ENCODE measurements at regions not wholly inside any gene's neighbourhood (a gene's known extent, or its start where the extent isn't known, plus 50 kb on each side); places are given as distances from the start of the nearest gene placed in this dataset.

GRCh38 chr15:29571792-29572431 is 250.4 kb downstream of the TJP1 start:
- no peak overlapping the region for H3K27ac ChIP-seq (ENCODE audit: low read depth, low read length)

GRCh38 chr15:29570948-29571791 is 251.1 kb downstream of the TJP1 start:
- no peak overlapping the region for H3K4ac ChIP-seq (ENCODE audit: low read depth, low read length)
- peaks cover 2% of the 10 kb centered on the region for H3K9me3 ChIP-seq (ENCODE audit: insufficient read depth, low read depth, low read length)
- H2AK5ac ChIP-seq (ENCODE audit: low read length), result no peak overlapping the region
- peak overlapping the region; percentile 68 for H3K4me3 ChIP-seq (ENCODE audit: low read depth, low read length)
- no peak overlapping the region for H4K8ac ChIP-seq (ENCODE audit: low read depth, low read length)
- no peak overlapping the region for H4K12ac ChIP-seq (ENCODE audit: low read depth, low read length)
- no peak overlapping the region for H3K27ac ChIP-seq (ENCODE audit: low read depth, low read length)
- no peaks in the 10 kb centered on the region for H3K79me1 ChIP-seq (ENCODE audit: low read length)
- H3K4me2 ChIP-seq (ENCODE audit: low read length), result peak overlapping the region; percentile 80
- H2BK5ac ChIP-seq (ENCODE audit: low read depth, low read length, poor library complexity), result no peak overlapping the region
- no peak overlapping the region for H2BK120ac ChIP-seq (ENCODE audit: insufficient read depth, low read length, poor library complexity)
- H3K23ac ChIP-seq (ENCODE audit: low read length), result no peak overlapping the region
- H3K14ac ChIP-seq (ENCODE audit: low read length), result no peak overlapping the region
- peak; percentile 4 to 45 for DNase-seq
- H3K27me3 ChIP-seq (ENCODE audit: insufficient read depth, low read length), result peaks cover 24% of the 10 kb centered on the region
- no peak overlapping the region for H2BK12ac ChIP-seq (ENCODE audit: low read length)
- WGBS (ENCODE audit: extremely low coverage, insufficient coverage, insufficient read length), result no CpG with 5 or more reads among the region's 85 CpGs
- H3K79me2 ChIP-seq (ENCODE audit: control insufficient read depth, insufficient read depth, low read length, poor library complexity), result no peaks in the 10 kb centered on the region
- no peaks in the 10 kb centered on the region for H3K36me3 ChIP-seq (ENCODE audit: control insufficient read depth in 1 of 2, insufficient read depth in 2 of 2, low read length in 2 of 2)
- H3K18ac ChIP-seq (ENCODE audit: low read length), result no peak overlapping the region
- peak overlapping the region; percentile 76 for H2AFZ ChIP-seq (ENCODE audit: insufficient read depth, low read length, poor library complexity)
- H3K4me1 ChIP-seq (ENCODE audit: control insufficient read depth in 1 of 2, insufficient read depth in 2 of 2, low read length in 2 of 2), result peaks cover 2 to 3% of the 10 kb centered on the region in 2 experiments
- no peak overlapping the region for H3K9ac ChIP-seq (ENCODE audit: low read length)
- no peak overlapping the region for H4K91ac ChIP-seq (ENCODE audit: low read depth, low read length)

More at GRCh38 chr15:29571792-29572431, 250.4 kb downstream of the TJP1 start:
- H2BK120ac ChIP-seq (ENCODE audit: insufficient read depth, low read length, poor library complexity), result no peak overlapping the region
- H3K9me3 ChIP-seq (ENCODE audit: insufficient read depth, low read depth, low read length), result peaks cover 2% of the 10 kb centered on the region
- DNase-seq, result no peak
- no peak overlapping the region for H3K4ac ChIP-seq (ENCODE audit: low read depth, low read length)
- H2AFZ ChIP-seq (ENCODE audit: insufficient read depth, low read length, poor library complexity), result no peak overlapping the region
- no peak overlapping the region for H3K18ac ChIP-seq (ENCODE audit: low read length)
- no peak overlapping the region for H4K12ac ChIP-seq (ENCODE audit: low read depth, low read length)
- no peak overlapping the region for H3K14ac ChIP-seq (ENCODE audit: low read length)
- no peak overlapping the region for H3K23ac ChIP-seq (ENCODE audit: low read length)
- H2AK5ac ChIP-seq (ENCODE audit: low read length), result no peak overlapping the region
- peaks cover 2 to 3% of the 10 kb centered on the region in 2 experiments for H3K4me1 ChIP-seq (ENCODE audit: control insufficient read depth in 1 of 2, insufficient read depth in 2 of 2, low read length in 2 of 2)
- H4K91ac ChIP-seq (ENCODE audit: low read depth, low read length), result no peak overlapping the region
- H4K8ac ChIP-seq (ENCODE audit: low read depth, low read length), result no peak overlapping the region
- no CpG with 5 or more reads among the region's 14 CpGs for WGBS (ENCODE audit: extremely low coverage, insufficient coverage, insufficient read length)
- H3K4me2 ChIP-seq (ENCODE audit: low read length), result no peak overlapping the region
- H3K27me3 ChIP-seq (ENCODE audit: insufficient read depth, low read length), result peaks cover 24% of the 10 kb centered on the region
- H3K4me3 ChIP-seq (ENCODE audit: low read depth, low read length), result no peak overlapping the region
- no peak overlapping the region for H2BK5ac ChIP-seq (ENCODE audit: low read depth, low read length, poor library complexity)
- H2BK12ac ChIP-seq (ENCODE audit: low read length), result no peak overlapping the region
- H3K79me1 ChIP-seq (ENCODE audit: low read length), result no peaks in the 10 kb centered on the region
- no peaks in the 10 kb centered on the region for H3K79me2 ChIP-seq (ENCODE audit: control insufficient read depth, insufficient read depth, low read length, poor library complexity)
- no peaks in the 10 kb centered on the region for H3K36me3 ChIP-seq (ENCODE audit: control insufficient read depth in 1 of 2, insufficient read depth in 2 of 2, low read length in 2 of 2)
- H3K9ac ChIP-seq (ENCODE audit: low read length), result no peak overlapping the region

DNA sequence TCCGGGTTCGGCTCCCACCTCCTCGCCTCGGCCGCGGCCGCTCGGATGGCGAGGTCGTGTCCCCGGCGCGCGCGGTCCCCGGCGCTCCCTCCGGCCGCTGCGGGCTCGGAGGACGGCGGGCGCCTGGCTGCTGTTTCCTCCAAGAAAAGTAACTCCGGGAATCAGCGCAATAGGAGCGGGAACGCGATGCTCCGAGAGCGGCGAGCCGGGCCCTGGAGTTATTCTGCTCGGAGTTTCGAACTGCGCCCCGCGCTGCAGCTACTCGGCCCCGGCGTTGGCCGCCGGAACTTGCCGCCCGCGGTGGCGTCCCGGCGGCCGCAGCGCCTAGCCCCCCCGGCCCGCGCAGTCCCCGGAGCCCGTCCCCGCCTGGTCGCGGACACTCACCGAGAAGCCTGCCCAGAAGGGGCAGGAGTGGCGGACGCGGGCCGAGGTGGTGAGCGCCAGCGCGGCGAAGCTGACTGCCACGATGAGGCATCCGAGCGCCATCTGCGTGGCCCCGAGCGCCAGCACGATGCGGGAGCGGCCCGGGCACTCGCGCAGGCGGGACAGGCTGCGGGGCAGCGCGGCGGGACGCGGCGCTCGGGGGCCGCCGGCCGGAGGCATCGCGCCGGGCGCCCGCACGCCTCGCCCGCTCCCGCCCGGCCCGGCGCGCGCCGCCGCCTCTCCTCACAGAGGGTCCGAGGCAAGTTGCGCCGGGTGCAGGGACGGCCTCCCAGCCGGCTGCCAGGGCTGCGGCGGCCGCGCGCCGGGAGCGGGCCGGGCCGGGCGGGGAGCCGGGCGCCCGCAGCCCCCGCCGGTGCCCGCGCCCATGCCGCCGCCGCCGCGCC is 251.9 kb downstream of the TJP1 start:
- Histone ChIP-seq H3K4ac (ENCODE audit: low read depth, low read length) (no peak overlapping the region), H3K9ac (ENCODE audit: low read length) (no peak overlapping the region), H3K14ac (ENCODE audit: low read length) (no peak overlapping the region), H4K8ac (ENCODE audit: low read depth, low read length) (peak overlapping the region; percentile 35), H2BK12ac (ENCODE audit: low read length) (no peak overlapping the region), H3K4me1 (ENCODE audit: control insufficient read depth in 1 of 2, insufficient read depth in 2 of 2, low read length in 2 of 2) (peaks cover 2 to 3% of the 10 kb centered on the region in 2 experiments), H2AFZ (ENCODE audit: insufficient read depth, low read length, poor library complexity) (peak overlapping the region; percentile 85), H2BK5ac (ENCODE audit: low read depth, low read length, poor library complexity) (no peak overlapping the region), H3K4me2 (ENCODE audit: low read length) (peak overlapping the region; percentile 98), H3K36me3 (ENCODE audit: control insufficient read depth in 1 of 2, insufficient read depth in 2 of 2, low read length in 2 of 2) (no peaks in the 10 kb centered on the region), H4K91ac (ENCODE audit: low read depth, low read length) (no peak overlapping the region), H3K4me3 (ENCODE audit: low read depth, low read length) (peak overlapping the region; percentile 73), H4K12ac (ENCODE audit: low read depth, low read length) (no peak overlapping the region), H2BK120ac (ENCODE audit: insufficient read depth, low read length, poor library complexity) (no peak overlapping the region), H3K79me2 (ENCODE audit: control insufficient read depth, insufficient read depth, low read length, poor library complexity) (no peaks in the 10 kb centered on the region), H3K23ac (ENCODE audit: low read length) (no peak overlapping the region), H3K27me3 (ENCODE audit: insufficient read depth, low read length) (peaks cover 24% of the 10 kb centered on the region), H3K9me3 (ENCODE audit: insufficient read depth, low read depth, low read length) (peaks cover 2% of the 10 kb centered on the region), H3K18ac (ENCODE audit: low read length) (no peak overlapping the region), H2AK5ac (ENCODE audit: low read length) (no peak overlapping the region), H3K27ac (ENCODE audit: low read depth, low read length) (no peak overlapping the region), H3K79me1 (ENCODE audit: low read length) (no peaks in the 10 kb centered on the region)
- peak; percentile 17 to 53 for DNase-seq
- no CpG with 5 or more reads among the region's 135 CpGs for WGBS (ENCODE audit: extremely low coverage, insufficient coverage, insufficient read length)

DNA sequence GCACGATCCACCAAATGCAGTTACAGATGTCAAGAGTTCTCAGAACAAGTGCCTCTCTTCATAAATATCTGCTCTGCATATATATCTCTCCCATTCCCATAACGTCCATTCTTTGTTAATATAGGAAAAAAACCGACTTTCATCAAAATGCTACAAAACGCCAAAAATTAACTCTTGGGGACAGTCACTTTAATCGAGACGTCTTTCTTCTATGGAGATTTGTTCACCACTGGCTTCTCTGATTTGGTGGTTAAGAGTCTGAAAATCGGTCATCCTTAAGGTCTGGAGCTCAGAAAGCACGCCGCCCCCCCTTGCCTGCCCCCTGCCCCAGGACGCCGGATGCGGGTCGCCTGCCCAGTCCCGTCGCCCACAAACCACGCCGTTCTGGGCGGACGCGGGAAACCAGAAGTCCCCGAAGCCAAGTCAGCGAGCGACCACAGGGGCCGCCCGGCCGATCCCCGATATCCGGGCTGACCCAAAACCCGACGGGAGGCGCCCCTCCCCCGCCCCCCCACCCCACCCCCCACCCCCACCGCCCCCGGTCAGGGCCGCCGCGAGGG is 252.7 kb downstream of the TJP1 start:
- H3K14ac ChIP-seq (ENCODE audit: low read length), result no peak overlapping the region
- H2BK5ac ChIP-seq (ENCODE audit: low read depth, low read length, poor library complexity), result no peak overlapping the region
- no peak for DNase-seq
- H3K27ac ChIP-seq (ENCODE audit: low read depth, low read length), result no peak overlapping the region
- H3K79me1 ChIP-seq (ENCODE audit: low read length), result no peaks in the 10 kb centered on the region
- H4K91ac ChIP-seq (ENCODE audit: low read depth, low read length), result no peak overlapping the region
- H3K4me2 ChIP-seq (ENCODE audit: low read length), result peak overlapping the region; percentile 98
- H3K36me3 ChIP-seq (ENCODE audit: control insufficient read depth in 1 of 2, insufficient read depth in 2 of 2, low read length in 2 of 2), result no peaks in the 10 kb centered on the region
- H4K12ac ChIP-seq (ENCODE audit: low read depth, low read length), result no peak overlapping the region
- H2AK5ac ChIP-seq (ENCODE audit: low read length), result no peak overlapping the region
- no peaks in the 10 kb centered on the region for H3K79me2 ChIP-seq (ENCODE audit: control insufficient read depth, insufficient read depth, low read length, poor library complexity)
- no peak overlapping the region for H3K18ac ChIP-seq (ENCODE audit: low read length)
- no peak overlapping the region for H4K8ac ChIP-seq (ENCODE audit: low read depth, low read length)
- H3K4ac ChIP-seq (ENCODE audit: low read depth, low read length), result no peak overlapping the region
- peak overlapping the region; percentile 73 for H3K4me3 ChIP-seq (ENCODE audit: low read depth, low read length)
- no peak overlapping the region for H2AFZ ChIP-seq (ENCODE audit: insufficient read depth, low read length, poor library complexity)
- peaks cover 2% of the 10 kb centered on the region for H3K9me3 ChIP-seq (ENCODE audit: insufficient read depth, low read depth, low read length)
- H3K9ac ChIP-seq (ENCODE audit: low read length), result no peak overlapping the region
- WGBS (ENCODE audit: extremely low coverage, insufficient coverage, insufficient read length), result no CpG with 5 or more reads among the region's 37 CpGs
- H3K23ac ChIP-seq (ENCODE audit: low read length), result no peak overlapping the region
- H2BK12ac ChIP-seq (ENCODE audit: low read length), result no peak overlapping the region
- H2BK120ac ChIP-seq (ENCODE audit: insufficient read depth, low read length, poor library complexity), result no peak overlapping the region
- H3K4me1 ChIP-seq (ENCODE audit: control insufficient read depth in 1 of 2, insufficient read depth in 2 of 2, low read length in 2 of 2), result peaks cover 2 to 3% of the 10 kb centered on the region in 2 experiments
- peaks cover 24% of the 10 kb centered on the region for H3K27me3 ChIP-seq (ENCODE audit: insufficient read depth, low read length)
